HG02840 (cell line): ENCODE measurements at regions not wholly inside any gene's neighbourhood (a gene's known extent, or its start where the extent isn't known, plus 50 kb on each side); places are given as distances from the start of the nearest gene placed in this dataset.

Source experiments
- ATAC-seq: cut with Tn5 transposase; IDR thresholded peaks from one replicate; pipeline ENCODE4 v1.9.1; 2021; ENCODE audit warnings: mild to moderate bottlenecking, moderate library complexity, moderate number of reproducible peaks; ENCODE audit not compliant: unreplicated experiment, low FRiP score

GRCh38 chr12:107884769-107885694 is 110.5 kb downstream of the ASCL4 start:
- no peak for ATAC-seq

- no peak for ATAC-seq
Measured at GRCh38 chr12:107888789-107889188, 114.3 kb downstream of the ASCL4 start.

- no peak for ATAC-seq
Measured at GRCh38 chr12:107891967-107892366, 117.5 kb downstream of the ASCL4 start.

DNA sequence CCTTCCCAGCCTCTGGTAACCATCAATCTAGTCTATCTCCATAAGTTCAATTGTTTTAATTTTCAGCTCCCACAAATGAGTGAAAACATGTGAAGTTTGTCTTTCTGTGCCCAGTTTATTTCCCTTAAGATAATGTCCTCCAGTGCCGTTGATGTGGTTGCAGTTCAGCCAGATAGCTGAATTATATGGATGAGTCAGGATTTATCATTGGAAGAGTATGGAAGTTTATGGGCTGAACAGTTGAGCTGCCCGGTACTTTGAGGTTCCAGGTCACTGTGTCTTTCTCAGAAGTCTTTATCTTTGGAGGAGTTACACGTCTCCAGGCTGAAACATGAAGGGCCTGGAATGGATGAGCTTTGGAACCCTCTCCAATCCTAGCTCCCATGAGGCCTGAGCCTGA is 120.1 kb downstream of the ASCL4 start:
- no peak for ATAC-seq

DNA sequence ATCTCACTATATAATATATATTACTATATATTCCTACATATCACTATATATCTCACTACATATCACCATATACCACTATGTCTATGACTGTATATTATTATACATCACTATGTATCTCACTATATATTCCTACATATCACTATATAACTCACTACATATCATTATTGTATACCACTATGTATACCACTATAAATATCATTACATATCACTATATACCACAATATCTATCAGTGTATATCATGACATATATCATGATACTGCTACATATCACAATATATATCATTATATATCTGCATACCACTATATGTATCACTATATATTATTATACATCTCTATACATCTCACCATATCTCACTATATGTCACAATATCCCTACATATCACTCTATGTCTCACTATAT is 121.5 kb downstream of the ASCL4 start:
- no peak for ATAC-seq

GRCh38 chr12:107900588-107900987 is 126.1 kb downstream of the ASCL4 start:
- no peak for ATAC-seq

GRCh38 chr12:107903341-107904061 is 129.0 kb downstream of the ASCL4 start:
- ATAC-seq: peak; percentile 63

DNA sequence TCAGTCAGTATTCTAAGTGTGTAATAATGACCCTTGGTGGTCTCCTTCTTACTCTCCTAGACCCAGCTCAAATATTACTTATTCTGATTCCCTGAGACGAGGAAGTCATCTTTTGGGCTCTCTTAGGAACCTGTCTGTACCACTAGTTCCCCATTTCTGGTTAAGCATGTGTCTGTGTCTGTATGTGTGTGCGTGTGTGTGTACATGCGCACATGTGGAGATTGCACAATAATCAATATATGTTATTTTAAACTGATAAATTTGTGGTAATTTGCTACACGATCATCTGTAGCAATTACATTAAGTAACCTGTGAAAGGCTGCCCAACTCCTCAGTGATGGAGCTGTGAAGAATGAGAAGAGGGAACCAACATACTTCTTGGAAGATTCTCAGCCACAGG is 132.2 kb downstream of the ASCL4 start:
- ATAC-seq: no peak

GRCh38 chr12:107912421-107913004 is 138.0 kb downstream of the ASCL4 start:
- ATAC-seq: no peak

DNA sequence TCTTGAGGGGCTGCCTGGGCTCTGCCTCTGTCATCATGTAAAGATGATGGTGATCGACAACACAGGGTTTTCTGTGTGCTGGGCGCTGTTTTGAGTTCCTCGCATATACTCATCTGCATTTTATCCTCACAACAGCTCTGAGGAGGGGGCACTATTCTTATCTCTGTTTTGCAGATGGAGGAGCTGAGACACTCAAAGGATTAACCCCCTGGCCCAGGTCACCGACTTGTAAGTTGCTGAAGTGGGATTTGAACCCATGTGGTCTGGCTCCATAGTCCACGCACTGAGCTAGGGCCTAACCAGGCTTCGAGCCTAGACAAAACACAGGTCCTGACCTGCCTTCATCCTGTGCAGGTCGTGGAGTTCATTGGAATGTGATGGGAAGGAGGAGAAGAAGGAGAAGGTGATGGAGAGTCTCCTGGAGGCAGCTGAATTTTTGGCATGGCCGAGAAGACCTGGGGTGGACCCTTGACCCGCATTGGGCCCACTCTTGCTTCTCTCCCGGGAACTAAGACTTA is 140.0 kb downstream of the ASCL4 start:
- ATAC-seq: no peak

GRCh38 chr12:107917912-107918800 is 143.7 kb downstream of the ASCL4 start:
- ATAC-seq: no peak

- no peak for ATAC-seq
Measured at GRCh38 chr12:107921062-107921461, 146.6 kb downstream of the ASCL4 start.

DNA sequence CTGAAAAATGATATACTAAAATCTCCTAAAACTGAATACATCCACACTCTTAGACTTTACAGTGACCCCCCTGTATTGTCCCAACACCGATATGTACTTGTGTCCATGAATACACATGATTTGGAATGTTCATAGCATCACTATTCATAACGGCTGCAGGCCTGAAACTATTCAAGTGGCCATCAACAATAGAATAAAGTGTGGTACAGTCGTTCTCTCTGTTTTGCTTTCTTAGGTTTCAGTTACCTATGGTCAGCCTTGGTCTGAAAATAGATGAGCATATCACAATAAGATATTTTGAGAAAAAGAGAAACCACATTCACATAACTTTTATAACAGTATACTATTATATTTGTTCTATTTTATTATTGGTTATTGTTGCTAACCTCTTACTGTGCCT is 150.6 kb downstream of the ASCL4 start:
- no peak for ATAC-seq

GRCh38 chr12:107929436-107929835 is 154.9 kb downstream of the ASCL4 start:
- ATAC-seq: no peak

DNA sequence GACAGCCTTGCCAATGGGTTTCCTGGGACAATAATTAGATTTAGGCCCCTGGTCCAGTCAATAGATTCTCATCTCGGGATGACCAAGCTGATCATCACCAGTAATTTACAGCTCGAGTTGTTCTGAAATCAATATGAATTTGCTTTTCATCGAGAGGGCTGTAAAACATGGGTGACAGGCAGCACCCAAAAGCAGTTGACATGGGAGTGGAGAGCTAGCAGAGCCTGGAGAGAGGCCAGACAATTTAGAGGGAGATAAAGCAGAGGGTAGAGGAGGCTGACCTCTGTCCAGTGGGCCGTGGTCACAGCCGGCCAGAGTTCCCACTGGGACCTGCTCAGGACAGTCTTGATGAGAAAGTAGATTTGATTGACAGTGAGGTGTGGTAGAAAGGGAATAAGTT is 157.3 kb downstream of the ASCL4 start:
- ATAC-seq: no peak

DNA sequence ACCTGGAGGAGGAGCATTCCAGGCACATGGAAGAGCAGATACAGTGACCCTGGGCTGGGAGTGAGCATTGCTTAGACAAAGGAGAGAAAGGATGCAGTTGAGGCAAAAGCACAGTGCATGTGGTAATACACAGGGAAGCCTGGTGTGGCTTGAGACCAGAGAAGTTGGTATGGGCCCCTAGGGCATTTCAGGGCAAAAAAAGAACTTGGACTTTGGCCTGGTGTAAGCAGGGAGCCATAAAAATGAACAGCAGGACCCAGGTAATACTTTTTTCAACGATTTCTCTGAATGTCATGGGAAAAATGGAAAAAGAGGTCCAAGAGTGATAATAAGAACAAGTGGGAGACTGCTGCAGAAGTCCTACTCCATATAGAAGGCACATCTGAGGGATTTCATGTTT is 163.9 kb downstream of the ASCL4 start:
- ATAC-seq: no peak

- ATAC-seq: no peak
Measured at GRCh38 chr12:107948391-107948945, 174.0 kb downstream of the ASCL4 start.

DNA sequence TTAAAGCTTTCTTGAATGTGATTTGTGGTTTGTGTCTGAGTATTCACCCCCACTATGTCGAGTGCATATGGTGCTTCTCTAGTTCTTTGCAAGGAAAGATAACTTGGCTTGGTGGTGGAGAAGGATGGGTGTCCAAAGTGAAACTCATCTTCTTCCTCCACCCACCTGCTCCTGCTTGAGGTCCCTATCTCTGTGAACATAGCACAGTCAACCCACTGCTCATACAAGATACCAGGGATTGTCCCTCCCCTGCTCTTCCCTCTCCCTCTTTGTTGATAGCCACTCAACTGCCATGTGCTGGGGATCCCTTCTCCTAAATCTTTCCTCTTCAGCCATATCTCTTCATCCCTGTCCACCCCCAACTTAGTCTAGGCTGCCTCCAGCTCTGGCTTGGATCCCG is 176.5 kb downstream of the ASCL4 start:
- no peak for ATAC-seq

DNA sequence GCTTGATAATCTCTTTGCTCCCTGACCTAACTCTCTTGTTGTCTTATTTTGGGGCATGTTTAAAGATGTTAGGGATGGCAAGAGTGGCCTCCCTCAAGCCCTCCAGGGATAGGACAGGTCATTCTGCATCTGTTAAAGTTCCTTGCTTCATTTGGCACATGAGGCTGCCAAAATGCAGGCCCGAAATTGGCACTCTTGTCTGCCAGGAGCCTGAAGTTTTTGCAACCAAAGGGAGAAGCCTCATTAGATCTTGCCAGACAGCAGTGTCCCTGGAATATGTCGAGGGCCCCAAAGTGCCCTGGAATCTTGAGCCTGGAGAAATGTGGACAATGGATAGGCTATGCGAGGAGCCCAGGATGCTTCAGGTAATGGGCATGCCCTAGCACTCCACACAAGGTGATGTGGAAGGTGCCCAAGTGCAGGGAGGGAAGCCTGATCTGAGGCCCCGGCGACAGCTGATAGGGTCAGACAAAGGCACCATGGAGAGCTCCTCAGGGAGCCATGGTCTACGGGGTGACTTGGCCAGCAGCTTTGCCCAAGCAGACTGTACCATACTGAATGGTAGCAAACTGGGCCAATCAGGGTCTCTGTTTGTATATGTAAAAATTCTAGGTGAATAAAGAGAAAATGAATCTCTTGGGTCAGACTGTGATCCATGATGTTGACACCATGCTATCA is 173.0 kb upstream of the WSCD2 start:
- ATAC-seq: no peak
